ENCODE measurements at regions not wholly inside any gene's neighbourhood (a gene's known extent, or its start where the extent isn't known, plus 50 kb on each side); places are given as distances from the start of the nearest gene placed in this dataset.

GRCh38 chr7:73931502-73931901, 70.5 kb downstream of the TMEM270 start:
- peaks cover 6% of the 10 kb centered on the region for H3K27me3 Mint-ChIP-seq (ENCODE audit: low read depth, unreplicated experiment)
- Histone ChIP-seq H3K4me1 (ENCODE audit: insufficient read depth, low read length) (no peaks in the 10 kb centered on the region), H3K79me2 (ENCODE audit: insufficient read depth, low read length) (no peaks in the 10 kb centered on the region), H3K9ac (ENCODE audit: low read length) (no peak overlapping the region), H2AFZ (ENCODE audit: low read depth, low read length) (no peak overlapping the region), H4K20me1 (ENCODE audit: insufficient read depth, low read length) (no peaks in the 10 kb centered on the region), H3K27ac (ENCODE audit: low read depth, low read length) (no peak overlapping the region), H3K4me2 (ENCODE audit: low read length) (no peak overlapping the region), H3K4me3 (ENCODE audit: insufficient read depth, low read depth, low read length) (no peak overlapping the region), H3K36me3 (ENCODE audit: insufficient read depth, low read length) (no peaks in the 10 kb centered on the region), H3K27me3 (ENCODE audit: insufficient read depth, low read length) (no peaks in the 10 kb centered on the region), H3K9me3 (ENCODE audit: insufficient read depth, low read depth, low read length) (no peaks in the 10 kb centered on the region)
- no peak overlapping the region for H3K27ac Mint-ChIP-seq (ENCODE audit: unreplicated experiment)
- H3K9me3 Mint-ChIP-seq (ENCODE audit: unreplicated experiment), result no peaks in the 10 kb centered on the region
- no peaks in the 10 kb centered on the region for H3K36me3 Mint-ChIP-seq (ENCODE audit: low read depth, unreplicated experiment)
- DNase-seq (ENCODE audit: low read depth) (no peak), FAIRE-seq (no peak)
- no peak overlapping the region for H3K4me3 Mint-ChIP-seq (ENCODE audit: unreplicated experiment)
- H3K4me1 Mint-ChIP-seq (ENCODE audit: low read depth, unreplicated experiment), result no peaks in the 10 kb centered on the region
- TF ChIP-seq EZH2 (IDR thresholded peaks at IDR 0.05; ENCODE audit: insufficient read depth, low read length) (no peak), CTCF (IDR thresholded peaks at IDR 0.05; ENCODE audit: insufficient read depth, low read depth, low read length) (no peak)

- Histone ChIP-seq H3K27ac (ENCODE audit: low read depth, low read length) (no peak overlapping the region), H3K9ac (ENCODE audit: low read length) (no peak overlapping the region), H3K4me1 (ENCODE audit: insufficient read depth, low read length) (no peaks in the 10 kb centered on the region), H3K9me3 (ENCODE audit: insufficient read depth, low read depth, low read length) (no peaks in the 10 kb centered on the region), H2AFZ (ENCODE audit: low read depth, low read length) (no peak overlapping the region), H3K27me3 (ENCODE audit: insufficient read depth, low read length) (no peaks in the 10 kb centered on the region), H3K36me3 (ENCODE audit: insufficient read depth, low read length) (no peaks in the 10 kb centered on the region), H4K20me1 (ENCODE audit: insufficient read depth, low read length) (no peaks in the 10 kb centered on the region), H3K4me2 (ENCODE audit: low read length) (no peak overlapping the region), H3K4me3 (ENCODE audit: insufficient read depth, low read depth, low read length) (no peak overlapping the region), H3K79me2 (ENCODE audit: insufficient read depth, low read length) (no peaks in the 10 kb centered on the region)
- Mint-ChIP-seq H3K27me3 (ENCODE audit: low read depth, unreplicated experiment) (peaks cover 6% of the 10 kb centered on the region), H3K9me3 (ENCODE audit: unreplicated experiment) (no peaks in the 10 kb centered on the region), H3K27ac (ENCODE audit: unreplicated experiment) (no peak overlapping the region), H3K4me3 (ENCODE audit: unreplicated experiment) (no peak overlapping the region), H3K36me3 (ENCODE audit: low read depth, unreplicated experiment) (no peaks in the 10 kb centered on the region), H3K4me1 (ENCODE audit: low read depth, unreplicated experiment) (no peaks in the 10 kb centered on the region)
- DNase-seq (ENCODE audit: low read depth) (no peak), FAIRE-seq (no peak)
- TF ChIP-seq EZH2 (IDR thresholded peaks at IDR 0.05; ENCODE audit: insufficient read depth, low read length), result no peak
- TF ChIP-seq CTCF (IDR thresholded peaks at IDR 0.05; ENCODE audit: insufficient read depth, low read depth, low read length), result no peak
These were observed 71.4 kb downstream of the TMEM270 start for GRCh38 chr7:73932364-73932763.

GRCh38 chr7:73933091-73933490, 72.1 kb downstream of the TMEM270 start:
- H2AFZ ChIP-seq (ENCODE audit: low read depth, low read length), result no peak overlapping the region
- DNase-seq (ENCODE audit: low read depth), result peak; percentile 24

More at GRCh38 chr7:73933091-73933490, 72.1 kb downstream of the TMEM270 start:
- Histone ChIP-seq H3K79me2 (ENCODE audit: insufficient read depth, low read length) (no peaks in the 10 kb centered on the region), H3K4me2 (ENCODE audit: low read length) (no peak overlapping the region), H3K36me3 (ENCODE audit: insufficient read depth, low read length) (no peaks in the 10 kb centered on the region), H3K4me3 (ENCODE audit: insufficient read depth, low read depth, low read length) (no peak overlapping the region), H3K4me1 (ENCODE audit: insufficient read depth, low read length) (no peaks in the 10 kb centered on the region), H3K27ac (ENCODE audit: low read depth, low read length) (no peak overlapping the region), H3K27me3 (ENCODE audit: insufficient read depth, low read length) (no peaks in the 10 kb centered on the region), H3K9me3 (ENCODE audit: insufficient read depth, low read depth, low read length) (no peaks in the 10 kb centered on the region), H4K20me1 (ENCODE audit: insufficient read depth, low read length) (no peaks in the 10 kb centered on the region), H3K9ac (ENCODE audit: low read length) (no peak overlapping the region)
- FAIRE-seq, result no peak
- H3K4me1 Mint-ChIP-seq (ENCODE audit: low read depth, unreplicated experiment), result no peaks in the 10 kb centered on the region
- H3K4me3 Mint-ChIP-seq (ENCODE audit: unreplicated experiment), result no peak overlapping the region
- H3K36me3 Mint-ChIP-seq (ENCODE audit: low read depth, unreplicated experiment), result no peaks in the 10 kb centered on the region
- peaks cover 6% of the 10 kb centered on the region for H3K27me3 Mint-ChIP-seq (ENCODE audit: low read depth, unreplicated experiment)
- H3K9me3 Mint-ChIP-seq (ENCODE audit: unreplicated experiment), result no peaks in the 10 kb centered on the region
- TF ChIP-seq CTCF (IDR thresholded peaks at IDR 0.05; ENCODE audit: insufficient read depth, low read depth, low read length) (no peak), EZH2 (IDR thresholded peaks at IDR 0.05; ENCODE audit: insufficient read depth, low read length) (no peak)
- H3K27ac Mint-ChIP-seq (ENCODE audit: unreplicated experiment), result no peak overlapping the region
